Sigmoid colon (tissue), 3 donors: ENCODE measurements at regions not wholly inside any gene's neighbourhood (a gene's known extent, or its start where the extent isn't known, plus 50 kb on each side); places are given as distances from the start of the nearest gene placed in this dataset.
"Not testable (repeated sequence)": the region's sequence is repeated elsewhere in the genome, so short reads cannot be mapped to it uniquely, and the experiment has no call there.

Experiments
- CTCF ChIP-seq, 4 experiments: fragments of 450-650 bp in 3 of 4; fragments of 200-600 bp in 1 of 4; IDR thresholded peaks; one replicate each; pipeline ENCODE4 v1.5.1; 2016 to 2019; ENCODE audit warnings: antibody characterized with exemption in 4 of 4, mild to moderate bottlenecking in 3 of 4, moderate library complexity in 2 of 4
- POLR2A ChIP-seq, 2 donors: fragments of 450-650 bp; IDR thresholded peaks; one replicate each; pipeline ENCODE4 v1.6.1; 2016; ENCODE audit warnings: antibody characterized with exemption in 2 of 2, mild to moderate bottlenecking in 2 of 2, moderate library complexity in 2 of 2

- TF ChIP-seq CTCF, POLR2A (IDR thresholded peaks at IDR 0.05): not testable (repeated sequence)
These were observed 358.6 kb upstream of the TGIF2LX start for GRCh38 chrX:89563107-89563506.
